ENCODE measurements at regions not wholly inside any gene's neighbourhood (a gene's known extent, or its start where the extent isn't known, plus 50 kb on each side); places are given as distances from the start of the nearest gene placed in this dataset.

GRCh38 chr10:121112579-121113384 lies 261.6 kb downstream of the WDR11 start:
- TF ChIP-seq EZH2 (IDR thresholded peaks at IDR 0.05; ENCODE audit: insufficient read depth, low read length) (no peak), CTCF (IDR thresholded peaks at IDR 0.05; ENCODE audit: insufficient read depth, low read depth, low read length) (no peak)

All from astrocyte (in vitro differentiated cells and primary cell).